ENCODE measurements at regions not wholly inside any gene's neighbourhood (a gene's known extent, or its start where the extent isn't known, plus 50 kb on each side); places are given as distances from the start of the nearest gene placed in this dataset.
"Not testable (repeated sequence)": the region's sequence is repeated elsewhere in the genome, so short reads cannot be mapped to it uniquely, and the experiment has no call there.

DNA sequence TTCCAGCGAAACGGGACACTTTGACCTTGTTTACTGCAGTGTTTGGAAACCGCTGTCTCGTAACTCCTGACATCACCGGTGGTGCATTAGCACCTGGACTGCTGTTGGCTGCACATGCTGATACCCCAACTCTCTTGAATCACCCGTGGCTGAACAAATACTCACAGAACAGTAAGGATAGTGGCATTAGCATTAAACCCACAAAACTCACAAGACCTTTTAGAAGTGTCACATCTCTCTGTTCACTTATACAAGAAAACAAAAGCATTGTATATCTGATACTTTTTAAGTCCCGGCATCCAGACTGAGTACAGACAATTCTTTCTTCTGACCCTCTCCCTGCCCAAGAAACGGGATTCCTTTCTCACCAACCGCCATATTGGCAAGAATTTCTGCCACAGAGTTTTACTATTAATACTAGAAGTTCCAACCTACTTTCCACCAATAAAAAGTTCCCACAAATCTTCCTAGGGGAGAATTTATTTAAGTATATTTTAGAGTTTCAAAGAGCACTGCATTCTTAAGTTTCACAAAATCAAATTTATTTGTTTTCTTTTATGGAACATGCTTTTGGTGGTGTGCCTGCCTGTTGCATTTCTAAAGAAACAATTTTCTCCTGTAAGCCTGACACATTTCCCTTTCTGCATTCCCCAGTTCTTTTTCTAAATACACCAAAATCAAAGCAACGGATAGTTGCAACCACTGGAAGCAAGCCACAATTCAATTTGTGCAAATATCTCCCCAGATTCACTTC is 208.4 kb upstream of the KLF14 start:
- in situ Hi-C loops (cut with HindIII; ENCODE audit: low sequenced_read_pairs) = no loop called here

DNA sequence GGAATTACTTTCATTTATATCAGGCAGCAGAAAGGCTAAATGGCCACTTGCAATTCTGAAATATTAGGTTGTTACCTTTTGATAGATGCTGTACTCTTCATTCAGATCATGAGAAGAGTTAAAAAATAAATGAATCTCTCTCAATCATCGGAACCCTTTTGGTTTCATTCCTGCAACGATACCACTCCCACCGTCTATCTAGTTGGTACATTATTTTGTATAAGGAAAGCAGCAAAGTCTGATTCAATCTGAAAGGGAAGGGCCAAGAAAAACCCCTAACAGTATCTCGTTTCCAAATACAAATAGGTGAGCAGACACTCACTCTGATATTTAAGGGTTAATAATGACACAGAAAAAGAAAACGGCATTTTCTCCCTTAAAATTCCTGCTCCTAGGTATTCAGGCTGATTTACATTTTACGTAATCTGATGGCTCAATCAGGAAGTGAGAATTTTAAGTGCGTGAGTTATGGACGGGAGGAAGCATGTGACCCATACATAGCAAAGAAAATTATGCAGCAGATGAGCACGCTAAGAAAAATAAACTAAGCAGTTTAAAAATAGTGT is 209.4 kb upstream of the KLF14 start:
- in situ Hi-C loops (cut with HindIII; ENCODE audit: low sequenced_read_pairs) = no loop called here

DNA sequence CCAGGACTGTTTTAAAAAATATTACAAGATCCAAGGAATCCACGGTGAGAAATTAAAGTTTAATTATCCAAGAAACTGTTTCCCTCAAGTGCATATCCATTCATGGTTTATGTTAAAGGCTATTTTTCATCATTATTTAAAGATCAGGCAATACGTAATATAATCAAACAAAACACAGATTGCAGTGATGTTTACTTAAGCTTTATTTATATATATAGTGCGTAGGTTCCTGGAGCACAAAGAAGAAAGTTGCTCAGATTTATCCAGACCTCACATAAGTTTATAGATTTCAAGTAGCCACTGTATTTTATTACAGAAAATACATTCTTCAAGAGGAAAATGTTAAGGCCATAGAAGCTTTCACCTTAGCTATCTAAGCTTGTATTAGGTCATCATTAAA is 210.0 kb upstream of the KLF14 start:
- in situ Hi-C loops (cut with HindIII; ENCODE audit: low sequenced_read_pairs) = no loop called here

- in situ Hi-C loops (cut with HindIII; ENCODE audit: low sequenced_read_pairs) = no loop called here
Observed at GRCh38 chr7:130944997-130945396, 211.0 kb upstream of the KLF14 start.

- in situ Hi-C loops (cut with HindIII; ENCODE audit: low sequenced_read_pairs) = no loop called here
Observed at GRCh38 chr7:130945411-130945811, 211.4 kb upstream of the KLF14 start.

DNA sequence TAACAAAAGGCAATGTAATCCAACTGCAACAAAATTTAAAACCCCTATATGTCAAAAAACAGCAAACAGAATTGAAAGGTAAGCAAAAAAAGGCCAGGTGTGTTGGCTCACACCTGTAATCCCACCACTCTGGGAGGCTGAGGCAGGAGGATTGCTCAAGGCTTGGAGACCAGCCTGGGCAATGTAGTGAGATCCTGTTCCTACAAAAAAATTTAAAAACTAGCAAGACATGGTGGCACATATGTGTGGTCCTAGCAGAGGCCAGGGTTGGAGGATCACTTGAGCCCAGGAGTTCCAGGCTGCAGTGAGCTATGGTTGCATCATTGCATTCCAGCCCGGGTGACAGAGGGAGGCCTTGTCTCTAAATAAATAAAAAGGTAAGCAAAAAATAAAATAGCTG is 212.1 kb upstream of the KLF14 start:
- in situ Hi-C loops (cut with HindIII; ENCODE audit: low sequenced_read_pairs) = no loop called here

DNA sequence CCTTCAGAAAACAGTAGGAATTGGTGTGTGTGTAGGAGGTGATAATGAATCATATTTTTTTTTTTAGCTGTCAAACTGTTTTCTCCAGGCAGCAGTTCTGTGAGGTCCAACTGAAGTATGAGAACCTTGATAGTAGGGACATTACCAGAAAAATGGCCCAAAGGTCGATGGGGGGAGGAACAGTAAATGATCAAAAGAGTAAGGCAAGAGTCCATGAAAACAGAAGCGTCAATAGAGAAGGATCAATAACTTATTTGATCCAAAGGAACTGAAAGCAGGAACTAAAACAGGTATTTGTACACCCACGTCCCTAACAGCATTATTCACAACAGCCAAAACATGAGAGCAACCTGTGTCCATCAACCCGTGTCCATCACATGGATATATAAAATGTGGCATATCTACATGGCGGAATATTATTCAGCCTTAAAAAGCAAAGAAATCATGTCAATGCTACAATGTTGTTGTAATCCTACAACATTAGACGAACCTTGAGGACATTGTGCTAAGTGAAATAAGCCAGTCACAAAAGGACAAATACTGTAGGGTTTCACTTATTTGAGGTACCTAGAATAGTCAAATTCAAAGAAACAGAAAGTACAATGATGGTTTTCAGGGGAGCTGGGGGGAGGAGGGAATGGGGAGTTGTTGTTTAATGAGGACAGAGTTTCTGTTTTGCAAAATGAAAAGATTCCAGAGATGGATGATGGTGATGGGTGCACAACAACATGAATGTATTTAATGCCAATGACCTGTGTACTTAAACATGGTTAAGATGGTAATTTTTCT is 214.0 kb upstream of the KLF14 start:
- in situ Hi-C loops (cut with HindIII; ENCODE audit: low sequenced_read_pairs) = no loop called here

DNA sequence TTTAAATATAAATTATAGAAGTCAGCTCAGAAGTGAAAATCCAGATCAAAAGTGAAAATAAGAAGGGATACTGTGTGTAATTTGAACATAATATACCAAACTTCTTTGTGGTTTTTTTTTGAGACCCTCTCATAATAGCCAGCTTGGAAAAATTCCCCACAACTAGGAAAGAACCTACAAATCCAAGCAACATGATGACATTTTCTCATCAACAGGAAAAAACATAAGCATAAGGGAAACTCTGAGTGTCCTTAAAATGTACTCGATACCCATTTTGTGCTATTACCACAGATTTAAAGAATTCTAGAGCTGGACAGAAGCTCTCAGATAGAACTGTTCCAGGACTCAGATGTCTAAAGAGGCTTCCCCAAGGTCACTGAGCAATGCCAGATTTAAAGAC is 214.8 kb upstream of the KLF14 start:
- in situ Hi-C loops (cut with HindIII; ENCODE audit: low sequenced_read_pairs) = no loop called here

DNA sequence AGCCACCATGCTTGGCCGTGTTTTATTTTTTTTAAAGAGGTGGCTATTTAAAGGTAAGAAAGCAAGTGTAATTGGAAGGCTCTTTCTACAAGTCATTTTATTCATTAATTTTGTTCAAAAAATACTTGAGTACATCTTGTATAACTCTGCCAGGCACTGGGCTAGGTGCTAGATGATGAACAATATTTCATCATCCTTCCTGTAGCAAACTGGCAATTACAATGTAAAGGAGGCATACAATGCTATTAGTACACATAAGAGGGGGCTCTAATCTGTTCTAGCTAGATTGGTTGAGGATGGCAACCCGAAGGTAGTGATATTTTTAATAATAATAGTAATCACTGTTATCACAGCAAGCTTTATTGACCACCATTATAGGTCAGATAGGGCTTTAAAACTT is 215.5 kb upstream of the KLF14 start:
- in situ Hi-C loops (cut with HindIII; ENCODE audit: low sequenced_read_pairs) = no loop called here

DNA sequence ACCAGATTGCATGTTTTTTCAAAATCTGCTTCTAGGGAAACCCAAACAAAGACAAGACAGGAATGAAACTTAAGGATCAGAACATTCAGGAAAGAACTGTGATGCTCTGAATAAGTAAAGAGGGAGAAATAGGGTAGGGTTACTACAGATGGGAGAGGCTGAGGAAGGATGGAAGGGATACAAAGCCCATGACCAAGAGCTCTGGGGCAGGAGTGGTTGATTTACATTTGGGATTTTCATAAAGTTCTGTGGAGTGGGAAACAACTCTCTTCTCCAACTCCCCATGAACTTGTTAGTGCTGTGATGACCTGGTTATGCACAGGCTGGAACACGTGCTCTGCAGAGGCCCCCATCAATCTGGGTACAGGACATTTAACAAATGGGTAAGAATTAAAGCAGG is 216.0 kb upstream of the KLF14 start:
- in situ Hi-C loops (cut with HindIII; ENCODE audit: low sequenced_read_pairs) = no loop called here

DNA sequence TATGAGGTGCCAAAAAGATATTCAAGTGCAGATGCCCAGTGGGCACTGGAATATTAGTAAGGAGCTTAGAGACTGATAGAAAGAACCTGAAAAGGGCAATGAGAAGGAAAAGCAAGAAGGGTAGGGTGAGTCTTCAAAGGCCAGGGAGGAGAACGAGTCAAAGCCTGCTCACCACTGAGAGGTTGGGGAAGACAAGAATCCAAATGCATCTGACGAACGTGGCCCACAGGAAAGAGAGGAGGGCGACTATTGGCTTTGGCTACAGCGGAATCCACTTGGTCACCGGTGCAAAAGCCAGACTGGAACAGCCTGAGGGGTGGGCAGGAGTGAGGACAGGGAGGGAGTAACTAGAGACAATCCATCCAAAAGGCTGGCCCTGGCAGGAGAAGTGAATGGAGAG is 216.7 kb upstream of the KLF14 start:
- in situ Hi-C loops (cut with HindIII; ENCODE audit: low sequenced_read_pairs) = no loop called here

- in situ Hi-C loops (cut with HindIII; ENCODE audit: low sequenced_read_pairs) = no loop called here
Observed at GRCh38 chr7:130951303-130951975, 217.4 kb upstream of the KLF14 start.

GRCh38 chr7:130951976-130952876 is 218.2 kb upstream of the KLF14 start:
- in situ Hi-C loops (cut with HindIII; ENCODE audit: low sequenced_read_pairs) = no loop called here

DNA sequence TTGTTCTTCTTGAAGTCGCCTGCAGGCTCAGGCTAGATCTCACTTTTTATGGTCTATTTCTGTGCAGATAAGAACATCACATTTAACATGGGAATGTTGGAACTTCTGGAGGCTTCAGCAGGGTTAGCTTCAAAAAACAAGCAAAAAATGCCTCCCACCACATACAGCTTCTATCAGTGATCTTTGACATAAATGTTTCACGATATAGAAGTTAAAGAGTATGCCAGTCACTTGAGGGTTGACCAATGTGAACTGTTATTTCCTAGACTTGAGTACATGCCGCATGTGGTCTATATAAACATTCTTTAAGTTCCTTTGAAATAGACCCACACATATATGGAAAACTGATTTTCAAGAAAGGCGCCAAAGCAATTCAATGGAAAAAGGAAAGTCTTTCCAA is 219.2 kb upstream of the KLF14 start:
- in situ Hi-C loops (cut with HindIII; ENCODE audit: low sequenced_read_pairs) = no loop called here

GRCh38 chr7:130954918-130955564 is 221.0 kb upstream of the KLF14 start:
- in situ Hi-C loops (cut with HindIII; ENCODE audit: low sequenced_read_pairs) = no loop called here

GRCh38 chr7:130955565-130955919 is 221.5 kb upstream of the KLF14 start:
- in situ Hi-C loops (cut with HindIII; ENCODE audit: low sequenced_read_pairs) = no loop called here

- in situ Hi-C loops (cut with HindIII; ENCODE audit: low sequenced_read_pairs) = no loop called here
Observed at GRCh38 chr7:130956417-130957136, 222.6 kb upstream of the KLF14 start.

DNA sequence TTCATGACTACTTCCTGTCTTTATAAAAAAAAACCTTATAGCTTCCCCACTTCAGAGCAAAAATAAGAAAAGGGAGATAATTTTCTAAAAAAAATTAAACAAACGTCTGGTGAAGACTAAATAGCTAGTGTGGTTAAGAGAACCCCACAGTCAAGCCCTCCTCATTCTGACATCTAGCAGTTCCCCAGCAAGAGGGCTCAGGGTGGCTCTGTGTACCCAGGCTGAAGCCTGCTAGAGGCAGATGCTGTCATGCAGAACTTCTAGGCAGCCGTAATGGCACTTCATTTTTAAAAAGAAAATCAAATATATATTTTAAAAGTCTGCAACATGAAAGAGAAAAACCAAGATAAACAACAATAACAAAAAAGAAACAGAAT is 223.1 kb upstream of the KLF14 start:
- in situ Hi-C loops (cut with HindIII; ENCODE audit: low sequenced_read_pairs) = no loop called here

DNA sequence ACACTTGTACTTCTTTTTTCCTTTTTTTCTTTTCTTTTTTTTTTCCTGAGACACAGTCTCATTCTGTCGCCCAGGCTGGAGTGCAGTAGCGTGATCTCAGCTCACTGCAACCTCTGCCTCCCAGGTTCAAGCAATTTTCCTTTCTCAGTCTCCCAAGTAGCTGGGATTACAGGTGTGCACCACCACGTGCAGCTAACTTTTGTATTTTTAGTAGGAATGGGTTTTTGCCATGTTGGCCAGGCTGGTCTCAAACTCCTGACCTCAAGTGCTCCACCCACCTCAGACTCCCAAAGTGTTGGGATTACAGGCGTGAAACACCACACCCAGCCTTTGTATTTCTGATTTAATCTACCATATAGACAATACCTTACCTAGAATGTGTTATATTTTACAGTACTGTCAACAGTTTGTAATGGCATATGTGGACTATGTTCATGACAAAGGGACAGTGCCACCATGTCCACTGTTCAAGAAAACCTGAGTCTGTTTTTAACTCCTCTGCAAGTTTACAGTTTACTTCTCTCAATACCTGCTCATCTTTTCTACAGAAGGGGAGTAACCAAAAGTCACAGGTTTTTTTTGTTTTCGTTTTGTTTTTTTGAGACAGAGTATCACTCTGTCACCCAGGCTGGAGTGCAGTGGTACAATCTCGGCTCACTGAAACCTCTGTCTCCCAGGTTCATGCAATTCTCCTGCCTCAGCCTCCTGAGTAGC is 223.9 kb upstream of the KLF14 start:
- in situ Hi-C loops (cut with HindIII; ENCODE audit: low sequenced_read_pairs) = not testable (repeated sequence)

Measured in endothelial cell of hepatic sinusoid (primary cell).